Skeletal muscle satellite cell (primary cell): ENCODE measurements at regions not wholly inside any gene's neighbourhood (a gene's known extent, or its start where the extent isn't known, plus 50 kb on each side); places are given as distances from the start of the nearest gene placed in this dataset.
"Not testable (repeated sequence)": the region's sequence is repeated elsewhere in the genome, so short reads cannot be mapped to it uniquely, and the experiment has no call there.

Experiments
- H3K27me3 ChIP-seq: 2 replicates; pipeline ENCODE4 v1.7.0; 2013; ENCODE audit warnings: low read length; ENCODE audit not compliant: control insufficient read depth, insufficient read depth
- H3K36me3 ChIP-seq: 2 replicates; pipeline ENCODE4 v1.7.0; 2013; ENCODE audit warnings: mild to moderate bottlenecking, control low read depth, low read length; ENCODE audit not compliant: insufficient read depth
- H3K4me1 ChIP-seq: 2 replicates; pipeline ENCODE4 v1.7.0; 2013; ENCODE audit warnings: low read length; ENCODE audit not compliant: control insufficient read depth, insufficient read depth
- H3K4me2 ChIP-seq: 2 replicates; pipeline ENCODE4 v1.7.0; 2013; ENCODE audit warnings: mild to moderate bottlenecking, low read length
- H3K4me3 ChIP-seq: 2 replicates; pipeline ENCODE4 v1.7.0; 2013; ENCODE audit warnings: low read length
- H3K9ac ChIP-seq: 2 replicates; pipeline ENCODE4 v1.7.0; 2013; ENCODE audit warnings: mild to moderate bottlenecking, low read depth, low read length, moderate library complexity
- H3K9me3 ChIP-seq: replicated peaks from 2 replicates; pipeline ENCODE4 v1.7.0; 2013; ENCODE audit warnings: mild to moderate bottlenecking, control low read depth, low read length

- Histone ChIP-seq H3K9ac (no peak overlapping the region), H3K4me1 (peaks cover 18% of the 10 kb centered on the region), H3K4me2 (no peak overlapping the region), H3K4me3 (no peak overlapping the region), H3K27me3 (no peaks in the 10 kb centered on the region), H3K9me3 (no peaks in the 10 kb centered on the region), H3K36me3 (no peaks in the 10 kb centered on the region)
Measured at GRCh38 chr5:50299896-50300295, 141.2 kb downstream of the EMB start.

- H3K9me3 ChIP-seq: no peaks in the 10 kb centered on the region
Measured at GRCh38 chr5:50292735-50293394, 148.2 kb downstream of the EMB start.

GRCh38 chr5:50280461-50280860 lies 160.6 kb downstream of the EMB start:
- not testable (repeated sequence) for H3K36me3 ChIP-seq, H3K9me3 ChIP-seq, H3K27me3 ChIP-seq

More at GRCh38 chr5:50292735-50293394, 148.2 kb downstream of the EMB start:
- Histone ChIP-seq H3K4me3 (no peak overlapping the region), H3K9ac (no peak overlapping the region), H3K4me2 (no peak overlapping the region), H3K4me1 (no peaks in the 10 kb centered on the region), H3K36me3 (no peaks in the 10 kb centered on the region), H3K27me3 (no peaks in the 10 kb centered on the region)

More at GRCh38 chr5:50280461-50280860, 160.6 kb downstream of the EMB start:
- not testable (repeated sequence) for H3K9ac ChIP-seq, H3K4me1 ChIP-seq, H3K4me3 ChIP-seq, H3K4me2 ChIP-seq
